ENCODE measurements at regions not wholly inside any gene's neighbourhood (a gene's known extent, or its start where the extent isn't known, plus 50 kb on each side); places are given as distances from the start of the nearest gene placed in this dataset.
"Not testable (repeated sequence)": the region's sequence is repeated elsewhere in the genome, so short reads cannot be mapped to it uniquely, and the experiment has no call there.

- Histone ChIP-seq H3K4me3 (no peak overlapping the region), H3K9me3 (peaks cover 0 to 3% (median 0%) of the 10 kb centered on the region in 3 donors), H3K27me3 (no peaks in the 10 kb centered on the region), H3K4me1 (no peaks in the 10 kb centered on the region), H3K27ac (no peak overlapping the region), H3K36me3 (replicated peaks in 1 of 2; ENCODE audit: insufficient read depth in 1 of 2, low read depth in 2 of 2) (no peaks in the 10 kb centered on the region)
- ATAC-seq: peak; percentile 81
- TF ChIP-seq POLR2A (IDR thresholded peaks at IDR 0.05): no peak
- TF ChIP-seq, protein P1, sequence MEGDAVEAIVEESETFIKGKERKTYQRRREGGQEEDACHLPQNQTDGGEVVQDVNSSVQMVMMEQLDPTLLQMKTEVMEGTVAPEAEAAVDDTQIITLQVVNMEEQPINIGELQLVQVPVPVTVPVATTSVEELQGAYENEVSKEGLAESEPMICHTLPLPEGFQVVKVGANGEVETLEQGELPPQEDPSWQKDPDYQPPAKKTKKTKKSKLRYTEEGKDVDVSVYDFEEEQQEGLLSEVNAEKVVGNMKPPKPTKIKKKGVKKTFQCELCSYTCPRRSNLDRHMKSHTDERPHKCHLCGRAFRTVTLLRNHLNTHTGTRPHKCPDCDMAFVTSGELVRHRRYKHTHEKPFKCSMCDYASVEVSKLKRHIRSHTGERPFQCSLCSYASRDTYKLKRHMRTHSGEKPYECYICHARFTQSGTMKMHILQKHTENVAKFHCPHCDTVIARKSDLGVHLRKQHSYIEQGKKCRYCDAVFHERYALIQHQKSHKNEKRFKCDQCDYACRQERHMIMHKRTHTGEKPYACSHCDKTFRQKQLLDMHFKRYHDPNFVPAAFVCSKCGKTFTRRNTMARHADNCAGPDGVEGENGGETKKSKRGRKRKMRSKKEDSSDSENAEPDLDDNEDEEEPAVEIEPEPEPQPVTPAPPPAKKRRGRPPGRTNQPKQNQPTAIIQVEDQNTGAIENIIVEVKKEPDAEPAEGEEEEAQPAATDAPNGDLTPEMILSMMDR (IDR thresholded peaks at IDR 0.05): peak in 5 of 7 experiments; percentile 12 to 70 (median 45)
- 34% methylated on average over 2 of the region's 2 CpGs for WGBS, 2 donors
- intact Hi-C loops (cut with DNase I): no loop called here
- DNase-seq: peak; percentile 47 to 67 (median 58)
Observed at GRCh38 chr15:62277816-62278394, 112.8 kb upstream of the C2CD4B start.

DNA sequence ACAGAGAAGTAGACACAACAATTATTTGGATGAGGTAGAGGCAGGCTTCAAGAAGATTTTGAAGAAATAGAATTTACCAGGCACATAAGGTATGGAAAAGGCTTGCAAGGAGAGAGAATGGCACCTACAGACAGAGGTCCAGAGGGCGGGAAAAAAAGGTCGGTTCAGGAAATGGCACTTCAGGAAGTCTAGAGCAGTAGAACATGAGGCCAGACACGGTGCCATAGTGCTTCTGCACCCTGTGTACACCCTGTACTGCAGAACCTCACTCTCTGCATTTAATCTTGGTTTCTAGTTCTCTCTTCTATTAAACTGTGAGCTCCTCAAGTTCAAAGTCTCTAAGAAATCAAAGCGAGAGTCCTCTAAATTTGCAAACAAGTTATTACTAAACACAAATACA is 113.4 kb upstream of the C2CD4B start:
- 70 to 78% methylated on average over 4 of the region's 4 CpGs for WGBS, 2 donors
- TF ChIP-seq POLR2A (IDR thresholded peaks at IDR 0.05): no peak
- TF ChIP-seq, protein P1 (IDR thresholded peaks at IDR 0.05): no peak
- Histone ChIP-seq H3K9me3 (peaks cover 0 to 3% (median 0%) of the 10 kb centered on the region in 3 donors), H3K4me1 (no peaks in the 10 kb centered on the region), H3K4me3 (no peak overlapping the region), H3K27me3 (no peaks in the 10 kb centered on the region), H3K36me3 (replicated peaks in 1 of 2; ENCODE audit: insufficient read depth in 1 of 2, low read depth in 2 of 2) (no peaks in the 10 kb centered on the region), H3K27ac (peak overlapping the region in 1 of 4 donors; percentile 19)
- intact Hi-C loops (cut with DNase I): no loop called here
- DNase-seq (peak in 1 of 4 donors; percentile 16), ATAC-seq (peak; percentile 30)

DNA sequence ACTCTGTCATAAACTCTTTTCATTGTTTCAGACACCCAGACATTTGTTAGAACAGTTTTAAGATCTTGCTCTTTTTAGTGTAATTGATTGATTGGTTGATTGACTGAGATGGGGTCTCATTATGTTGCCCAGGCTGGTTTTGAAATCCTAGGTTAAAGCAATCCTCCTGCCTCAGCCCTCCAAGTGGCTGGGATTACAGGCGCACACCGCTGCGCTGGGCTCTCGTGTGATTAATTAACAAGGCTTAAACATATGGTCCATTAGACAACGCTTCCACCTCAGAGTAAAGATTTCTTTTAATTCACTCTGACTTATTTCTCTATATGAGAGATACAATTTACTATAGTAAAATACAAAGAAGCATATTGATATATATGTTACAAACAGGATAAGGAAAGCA is 114.0 kb upstream of the C2CD4B start:
- Histone ChIP-seq H3K27ac (no peak overlapping the region), H3K27me3 (no peaks in the 10 kb centered on the region), H3K36me3 (replicated peaks in 1 of 2; ENCODE audit: insufficient read depth in 1 of 2, low read depth in 2 of 2) (no peaks in the 10 kb centered on the region), H3K4me3 (no peak overlapping the region), H3K4me1 (no peaks in the 10 kb centered on the region), H3K9me3 (peaks cover 0 to 3% (median 0%) of the 10 kb centered on the region in 3 donors)
- 92 to 98% methylated on average over 5 of the region's 5 CpGs for WGBS, 2 donors
- intact Hi-C loops (cut with DNase I): no loop called here
- TF ChIP-seq, protein P1 (IDR thresholded peaks at IDR 0.05): no peak
- no peak for TF ChIP-seq POLR2A (IDR thresholded peaks at IDR 0.05)
- no peak for ATAC-seq
- DNase-seq: no peak

DNA sequence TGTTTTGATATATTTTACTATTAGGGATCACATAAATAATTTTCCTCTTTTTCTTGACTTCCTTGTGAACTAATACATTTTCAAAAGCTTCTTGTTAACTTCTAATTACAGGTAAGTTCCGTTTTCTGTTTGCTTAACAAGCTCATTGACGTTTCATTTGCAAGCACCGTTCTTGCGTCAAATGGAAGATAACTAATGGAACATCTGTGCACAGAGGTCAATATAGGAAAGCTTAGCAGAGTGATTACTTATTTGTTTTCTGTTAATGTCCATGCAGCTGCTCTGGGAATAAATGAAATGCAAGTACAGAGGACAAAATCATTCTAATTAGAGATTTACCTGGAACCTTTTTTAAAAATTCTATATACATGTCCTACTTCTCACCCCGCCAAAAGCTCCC is 115.5 kb upstream of the C2CD4B start:
- TF ChIP-seq, protein P1 (IDR thresholded peaks at IDR 0.05): no peak
- DNase-seq (peak in 1 of 4 donors; percentile 40), ATAC-seq (peak; percentile 47)
- Histone ChIP-seq H3K27me3 (no peaks in the 10 kb centered on the region), H3K4me3 (no peak overlapping the region), H3K27ac (no peak overlapping the region), H3K4me1 (no peaks in the 10 kb centered on the region), H3K36me3 (replicated peaks in 1 of 2; ENCODE audit: insufficient read depth in 1 of 2, low read depth in 2 of 2) (no peaks in the 10 kb centered on the region), H3K9me3 (peaks cover 0 to 3% (median 0%) of the 10 kb centered on the region in 3 donors)
- WGBS, 2 donors: 21 to 29% methylated on average over 5 of the region's 5 CpGs
- intact Hi-C loops (cut with DNase I): no loop called here

DNA sequence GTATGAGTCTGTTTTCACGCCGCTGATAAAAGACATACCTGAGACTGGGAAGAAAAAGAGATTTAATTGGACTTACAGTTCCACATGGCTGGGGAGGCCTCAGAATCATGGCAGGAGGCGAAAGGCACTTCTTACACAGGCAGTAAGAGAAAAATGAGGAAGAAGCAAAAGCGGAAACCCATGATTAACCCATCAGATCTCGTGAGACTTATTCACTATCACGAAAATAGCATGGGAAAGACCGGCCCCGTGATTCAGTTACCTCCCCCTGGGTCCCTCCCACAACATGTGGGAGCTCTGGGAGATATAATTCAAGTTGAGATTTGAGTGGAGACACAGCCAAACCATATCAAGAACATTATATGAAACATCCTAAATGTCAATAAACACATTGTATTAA is 116.7 kb upstream of the C2CD4B start:
- H3K4me3 ChIP-seq; H3K27ac ChIP-seq; H3K36me3 ChIP-seq (replicated peaks in 1 of 2; ENCODE audit: insufficient read depth in 1 of 2, low read depth in 2 of 2); ATAC-seq; intact Hi-C loops (cut with DNase I); H3K4me1 ChIP-seq; H3K9me3 ChIP-seq; H3K27me3 ChIP-seq; DNase-seq: not testable (repeated sequence)
- WGBS, 2 donors: 93 to 97% methylated on average over 8 of the region's 8 CpGs

Data from body of pancreas (tissue), 4 donors.